CD14-positive monocyte (primary cell): ENCODE measurements at regions not wholly inside any gene's neighbourhood (a gene's known extent, or its start where the extent isn't known, plus 50 kb on each side); places are given as distances from the start of the nearest gene placed in this dataset.

Source experiments
- DNase-seq, 3 donors: peaks; one replicate each; pipeline ENCODE4 v3.0.0-alpha.2; 2011 to 2022
- H2AFZ ChIP-seq: 2 replicates; pipeline ENCODE4 v1.6.0; 2012; ENCODE audit warnings: mild to moderate bottlenecking, low read depth, low read length, inconsistent platforms; ENCODE audit not compliant: insufficient read depth, poor library complexity, severe bottlenecking
- H3K27ac ChIP-seq, 2 donors: 1 replicate in 1 of 2; 2 replicates in 1 of 2; pipeline ENCODE4 v1.5.1; 2012 to 2013; ENCODE audit warnings: low read length in 2 of 2, control low read depth in 1 of 2, inconsistent platforms in 1 of 2, low read depth in 1 of 2, mild to moderate bottlenecking in 1 of 2
- H3K27me3 ChIP-seq, 2 donors: one replicate each; pipeline versions ENCODE4 v1.6.0 to v1.6.1; 2011 to 2013; ENCODE audit warnings: low read length in 2 of 2; ENCODE audit not compliant: control insufficient read depth in 2 of 2, insufficient read depth in 2 of 2
- H3K36me3 ChIP-seq, 2 donors: replicated peaks in 1 of 2; 1 replicate in 1 of 2; 2 replicates in 1 of 2; pipeline versions ENCODE4 v1.5.1 to v1.6.1; 2012 to 2013; ENCODE audit warnings: low read length in 2 of 2, control low read depth in 1 of 2, inconsistent platforms in 1 of 2, mild to moderate bottlenecking in 1 of 2; ENCODE audit not compliant: insufficient read depth in 2 of 2, control insufficient read depth in 1 of 2
- H3K4me1 ChIP-seq, 2 donors: 1 replicate in 1 of 2; 2 replicates in 1 of 2; pipeline versions ENCODE4 v1.5.1 to v1.6.1; 2012 to 2013; ENCODE audit warnings: low read length in 2 of 2, control low read depth in 1 of 2, inconsistent platforms in 1 of 2, mild to moderate bottlenecking in 1 of 2, moderate library complexity in 1 of 2; ENCODE audit not compliant: insufficient read depth in 2 of 2, control insufficient read depth in 1 of 2
- H3K4me2 ChIP-seq: replicated peaks from 2 replicates; pipeline ENCODE3; 2012; ENCODE audit warnings: low read length, moderate library complexity, mild to moderate bottlenecking; ENCODE audit not compliant: poor library complexity, severe bottlenecking; ENCODE audit errors: extremely low read depth
- H3K4me3 ChIP-seq, 3 experiments: fragments of 200-600 bp in 1 of 3; sonication (generic) in 1 of 3; replicated peaks in 1 of 3; 1 replicate in 2 of 3; 2 replicates in 1 of 3; pipeline ENCODE4 v1.5.1; 2011 to 2013; ENCODE audit warnings: low read length in 3 of 3, mild to moderate bottlenecking in 3 of 3, control low read depth in 2 of 3, low read depth in 2 of 3, inconsistent platforms in 1 of 3, moderate library complexity in 1 of 3
- H3K79me2 ChIP-seq: 2 replicates; pipeline ENCODE4 v1.6.0; 2012; ENCODE audit warnings: mild to moderate bottlenecking, control low read depth, inconsistent platforms, low read length, moderate library complexity; ENCODE audit not compliant: insufficient read depth
- H3K9ac ChIP-seq: 2 replicates; pipeline ENCODE4 v1.6.0; 2017; ENCODE audit warnings: low read length, mild to moderate bottlenecking; ENCODE audit not compliant: insufficient read depth, poor library complexity, severe bottlenecking
- H3K9me3 ChIP-seq, 2 donors: replicated peaks in 1 of 2; 1 replicate in 1 of 2; 2 replicates in 1 of 2; pipeline versions ENCODE4 v1.5.1 to v1.6.1; 2012 to 2013; ENCODE audit warnings: low read length in 2 of 2, control low read depth in 1 of 2; ENCODE audit not compliant: control insufficient read depth in 1 of 2, insufficient read depth in 1 of 2
- H4K20me1 ChIP-seq: 2 replicates; pipeline ENCODE4 v1.6.0; 2012; ENCODE audit warnings: mild to moderate bottlenecking, low read length, control low read depth, moderate library complexity; ENCODE audit not compliant: insufficient read depth
- H3K27ac Mint-ChIP-seq, 7 donors: one replicate each; pipeline ENCODE4 v1.8.0; 2020; ENCODE audit warnings: mild to moderate bottlenecking in 7 of 7, mixed read lengths in 7 of 7, moderate library complexity in 6 of 7, inconsistent platforms in 2 of 7
- H3K27me3 Mint-ChIP-seq, 3 donors: one replicate each; pipeline ENCODE4 v1.8.0; 2021 to 2022; ENCODE audit warnings: low read depth in 3 of 3, mild to moderate bottlenecking in 3 of 3, mixed read lengths in 3 of 3, moderate library complexity in 3 of 3, inconsistent platforms in 1 of 3
- H3K36me3 Mint-ChIP-seq, 2 donors: one replicate each; pipeline ENCODE4 v1.8.0; 2020; ENCODE audit warnings: mixed read lengths in 2 of 2, inconsistent platforms in 1 of 2, mild to moderate bottlenecking in 1 of 2
- H3K4me1 Mint-ChIP-seq: one replicate; pipeline ENCODE4 v1.8.0; 2020; ENCODE audit warnings: mild to moderate bottlenecking, mixed read lengths
- H3K4me3 Mint-ChIP-seq, 2 donors: one replicate each; pipeline ENCODE4 v1.8.0; 2020; ENCODE audit warnings: mild to moderate bottlenecking in 2 of 2, mixed read lengths in 2 of 2, moderate library complexity in 1 of 2
- H3K9me3 Mint-ChIP-seq, 7 donors: one replicate each; pipeline ENCODE4 v1.8.0; 2020 to 2022; ENCODE audit warnings: mixed read lengths in 7 of 7, mild to moderate bottlenecking in 6 of 7, moderate library complexity in 6 of 7, inconsistent platforms in 2 of 7
- CTCF ChIP-seq: fragments of 200-600 bp; IDR thresholded peaks from one replicate; pipeline ENCODE4 v1.8.0; 2022; ENCODE audit warnings: antibody characterized with exemption, mild to moderate bottlenecking
- WGBS: methylation state at CpG from one replicate; pipeline ENCODE4 v1.1.5; 2013; ENCODE audit warnings: missing lambda C conversion rate; ENCODE audit not compliant: insufficient coverage; 5-methylcytosine and 5-hydroxymethylcytosine counted together
- intact Hi-C, 2 donors: fragments of 100-400 bp; cut with micrococcal nuclease; formaldehyde crosslinking; loops; one replicate each; pipeline versions ENCODE4 v1.15.0 to v1.15.1; 2023

GRCh38 chr2:39930175-39930917 lies 151.3 kb upstream of the THUMPD2 start:
- Histone ChIP-seq H4K20me1 (no peaks in the 10 kb centered on the region), H3K9ac (no peak overlapping the region), H2AFZ (no peak overlapping the region), H3K4me3 (no peak overlapping the region), H3K27me3 (no peaks in the 10 kb centered on the region), H3K79me2 (no peaks in the 10 kb centered on the region), H3K36me3 (no peaks in the 10 kb centered on the region), H3K4me2 (no peak overlapping the region), H3K9me3 (no peaks in the 10 kb centered on the region), H3K4me1 (no peaks in the 10 kb centered on the region), H3K27ac (no peak overlapping the region)
- 100% methylated on average over 3 of the region's 7 CpGs for WGBS
- Mint-ChIP-seq H3K4me3 (no peak overlapping the region), H3K4me1 (no peaks in the 10 kb centered on the region), H3K9me3 (peaks cover 0 to 6% (median 0%) of the 10 kb centered on the region in 7 donors), H3K27me3 (peaks cover 0 to 3% (median 1%) of the 10 kb centered on the region in 3 donors), H3K36me3 (no peaks in the 10 kb centered on the region), H3K27ac (no peak overlapping the region)
- TF ChIP-seq CTCF = no peak
- intact Hi-C loops = no loop called here
- no peak for DNase-seq

- no peaks in the 10 kb centered on the region for H3K4me1 Mint-ChIP-seq
- H3K4me1 ChIP-seq = no peaks in the 10 kb centered on the region
- H3K27me3 ChIP-seq = no peaks in the 10 kb centered on the region
- H3K79me2 ChIP-seq = no peaks in the 10 kb centered on the region
- no peaks in the 10 kb centered on the region for H3K9me3 ChIP-seq
- no CpG with 5 or more reads among the region's 2 CpGs for WGBS
- H3K4me3 Mint-ChIP-seq = no peak overlapping the region
- H2AFZ ChIP-seq = no peak overlapping the region
- H3K27ac Mint-ChIP-seq = no peak overlapping the region
- H3K36me3 ChIP-seq = no peaks in the 10 kb centered on the region
- no peak for DNase-seq
- H3K9me3 Mint-ChIP-seq = peaks cover 0 to 6% (median 0%) of the 10 kb centered on the region in 7 donors
- intact Hi-C loops = no loop called here
- no peak for TF ChIP-seq CTCF
- no peak overlapping the region for H3K4me3 ChIP-seq
- no peak overlapping the region for H3K9ac ChIP-seq
- no peaks in the 10 kb centered on the region for H4K20me1 ChIP-seq
- no peak overlapping the region for H3K4me2 ChIP-seq
- H3K36me3 Mint-ChIP-seq = no peaks in the 10 kb centered on the region
- H3K27me3 Mint-ChIP-seq = peaks cover 0 to 3% (median 1%) of the 10 kb centered on the region in 3 donors
- H3K27ac ChIP-seq = no peak overlapping the region
Observed at GRCh38 chr2:39929531-39929930, 150.5 kb upstream of the THUMPD2 start.
